ENCODE measurements at regions not wholly inside any gene's neighbourhood (a gene's known extent, or its start where the extent isn't known, plus 50 kb on each side); places are given as distances from the start of the nearest gene placed in this dataset.

GRCh38 chr15:98213346-98213979, 253.0 kb downstream of the ARRDC4 start:
- Histone ChIP-seq H3K36me3 (replicated peaks; ENCODE audit: low read depth, low read length) (no peaks in the 10 kb centered on the region), H3K27me3 (ENCODE audit: low read depth, low read length) (no peaks in the 10 kb centered on the region), H4K20me1 (ENCODE audit: insufficient read depth, low read length) (no peaks in the 10 kb centered on the region), H2AFZ (ENCODE audit: low read depth, low read length) (no peak overlapping the region), H3K27ac (ENCODE audit: low read length) (no peak overlapping the region), H3K4me3 (ENCODE audit: low read length) (no peak overlapping the region), H3K79me2 (ENCODE audit: low read length) (no peaks in the 10 kb centered on the region), H3K4me1 (ENCODE audit: low read length) (no peaks in the 10 kb centered on the region), H3K9ac (ENCODE audit: low read length) (no peak overlapping the region), H3K9me3 (ENCODE audit: insufficient read depth, low read length) (no peaks in the 10 kb centered on the region), H3K4me2 (ENCODE audit: low read length) (no peak overlapping the region)
- TF ChIP-seq, protein P1, sequence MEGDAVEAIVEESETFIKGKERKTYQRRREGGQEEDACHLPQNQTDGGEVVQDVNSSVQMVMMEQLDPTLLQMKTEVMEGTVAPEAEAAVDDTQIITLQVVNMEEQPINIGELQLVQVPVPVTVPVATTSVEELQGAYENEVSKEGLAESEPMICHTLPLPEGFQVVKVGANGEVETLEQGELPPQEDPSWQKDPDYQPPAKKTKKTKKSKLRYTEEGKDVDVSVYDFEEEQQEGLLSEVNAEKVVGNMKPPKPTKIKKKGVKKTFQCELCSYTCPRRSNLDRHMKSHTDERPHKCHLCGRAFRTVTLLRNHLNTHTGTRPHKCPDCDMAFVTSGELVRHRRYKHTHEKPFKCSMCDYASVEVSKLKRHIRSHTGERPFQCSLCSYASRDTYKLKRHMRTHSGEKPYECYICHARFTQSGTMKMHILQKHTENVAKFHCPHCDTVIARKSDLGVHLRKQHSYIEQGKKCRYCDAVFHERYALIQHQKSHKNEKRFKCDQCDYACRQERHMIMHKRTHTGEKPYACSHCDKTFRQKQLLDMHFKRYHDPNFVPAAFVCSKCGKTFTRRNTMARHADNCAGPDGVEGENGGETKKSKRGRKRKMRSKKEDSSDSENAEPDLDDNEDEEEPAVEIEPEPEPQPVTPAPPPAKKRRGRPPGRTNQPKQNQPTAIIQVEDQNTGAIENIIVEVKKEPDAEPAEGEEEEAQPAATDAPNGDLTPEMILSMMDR (IDR thresholded peaks at IDR 0.05; ENCODE audit: low read depth, low read length), result no peak
- TF ChIP-seq EZH2phosphoT487 (IDR thresholded peaks at IDR 0.05; ENCODE audit: low read depth), result no peak

DNA sequence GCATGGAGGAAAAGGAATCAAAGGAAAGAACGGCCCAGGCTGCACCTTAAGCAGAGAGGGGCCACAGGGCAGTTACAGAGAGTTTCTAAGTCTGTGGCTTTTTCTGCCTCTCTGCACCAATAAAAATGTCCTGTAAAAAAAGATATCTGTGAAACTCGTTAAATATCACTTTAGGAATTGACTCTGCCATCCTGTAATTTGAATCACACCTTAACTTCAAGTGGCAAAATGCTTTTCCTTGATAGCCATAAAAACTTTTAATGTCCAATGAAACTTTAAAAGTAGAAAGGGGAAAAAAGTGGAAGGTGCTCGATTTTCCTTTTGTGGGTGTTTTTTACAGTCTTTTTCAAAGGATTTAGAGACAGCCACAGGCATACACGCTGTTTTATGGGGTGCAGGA, 255.7 kb downstream of the ARRDC4 start:
- Histone ChIP-seq H2AFZ (ENCODE audit: low read depth, low read length) (no peak overlapping the region), H4K20me1 (ENCODE audit: insufficient read depth, low read length) (no peaks in the 10 kb centered on the region), H3K4me3 (ENCODE audit: low read length) (no peak overlapping the region), H3K27me3 (ENCODE audit: low read depth, low read length) (no peaks in the 10 kb centered on the region), H3K27ac (ENCODE audit: low read length) (no peak overlapping the region), H3K9me3 (ENCODE audit: insufficient read depth, low read length) (no peaks in the 10 kb centered on the region), H3K4me2 (ENCODE audit: low read length) (no peak overlapping the region), H3K4me1 (ENCODE audit: low read length) (no peaks in the 10 kb centered on the region), H3K36me3 (replicated peaks; ENCODE audit: low read depth, low read length) (no peaks in the 10 kb centered on the region), H3K9ac (ENCODE audit: low read length) (no peak overlapping the region), H3K79me2 (ENCODE audit: low read length) (no peaks in the 10 kb centered on the region)
- TF ChIP-seq EZH2phosphoT487 (IDR thresholded peaks at IDR 0.05; ENCODE audit: low read depth), result no peak
- TF ChIP-seq, protein P1 (IDR thresholded peaks at IDR 0.05; ENCODE audit: low read depth, low read length), result no peak

GRCh38 chr15:98217356-98217755, 256.9 kb downstream of the ARRDC4 start:
- no peaks in the 10 kb centered on the region for H3K36me3 ChIP-seq (replicated peaks; ENCODE audit: low read depth, low read length)
- H3K27me3 ChIP-seq (ENCODE audit: low read depth, low read length), result no peaks in the 10 kb centered on the region
- no peaks in the 10 kb centered on the region for H4K20me1 ChIP-seq (ENCODE audit: insufficient read depth, low read length)
- no peaks in the 10 kb centered on the region for H3K9me3 ChIP-seq (ENCODE audit: insufficient read depth, low read length)
- H3K9ac ChIP-seq (ENCODE audit: low read length), result no peak overlapping the region
- no peak overlapping the region for H2AFZ ChIP-seq (ENCODE audit: low read depth, low read length)
- no peak overlapping the region for H3K27ac ChIP-seq (ENCODE audit: low read length)
- TF ChIP-seq EZH2phosphoT487 (IDR thresholded peaks at IDR 0.05; ENCODE audit: low read depth), result no peak
- TF ChIP-seq, protein P1 (IDR thresholded peaks at IDR 0.05; ENCODE audit: low read depth, low read length), result no peak
- no peaks in the 10 kb centered on the region for H3K79me2 ChIP-seq (ENCODE audit: low read length)
- no peak overlapping the region for H3K4me3 ChIP-seq (ENCODE audit: low read length)
- H3K4me2 ChIP-seq (ENCODE audit: low read length), result no peak overlapping the region
- no peaks in the 10 kb centered on the region for H3K4me1 ChIP-seq (ENCODE audit: low read length)

DNA sequence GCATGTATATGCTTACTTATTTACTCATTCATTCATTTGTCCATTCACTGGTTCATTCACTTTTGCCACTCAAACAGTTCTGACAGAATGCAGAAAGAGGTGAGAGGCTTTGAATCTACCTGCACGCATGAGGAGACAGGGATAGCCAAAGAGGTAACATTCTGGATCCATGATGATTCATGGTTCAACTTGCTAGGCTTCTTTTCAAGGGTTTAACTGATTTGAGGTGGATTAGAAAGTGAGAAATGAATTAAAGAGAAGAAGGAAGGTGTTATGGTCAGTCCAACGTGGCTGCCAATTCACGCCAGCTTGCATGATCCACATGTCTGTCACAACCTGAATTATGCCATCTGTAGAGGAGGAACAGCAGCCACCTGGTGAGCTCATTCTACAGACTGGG, 260.6 kb downstream of the ARRDC4 start:
- Histone ChIP-seq H3K9me3 (ENCODE audit: insufficient read depth, low read length) (no peaks in the 10 kb centered on the region), H3K9ac (ENCODE audit: low read length) (no peak overlapping the region), H4K20me1 (ENCODE audit: insufficient read depth, low read length) (no peaks in the 10 kb centered on the region), H3K27me3 (ENCODE audit: low read depth, low read length) (no peaks in the 10 kb centered on the region), H3K79me2 (ENCODE audit: low read length) (no peaks in the 10 kb centered on the region), H3K27ac (ENCODE audit: low read length) (no peak overlapping the region), H2AFZ (ENCODE audit: low read depth, low read length) (no peak overlapping the region), H3K36me3 (replicated peaks; ENCODE audit: low read depth, low read length) (no peaks in the 10 kb centered on the region), H3K4me3 (ENCODE audit: low read length) (no peak overlapping the region), H3K4me1 (ENCODE audit: low read length) (no peaks in the 10 kb centered on the region), H3K4me2 (ENCODE audit: low read length) (no peak overlapping the region)
- no peak for TF ChIP-seq EZH2phosphoT487 (IDR thresholded peaks at IDR 0.05; ENCODE audit: low read depth)
- TF ChIP-seq, protein P1 (IDR thresholded peaks at IDR 0.05; ENCODE audit: low read depth, low read length), result no peak

Measured in OCI-LY3 (cell line).